H9 (cell line): ENCODE measurements at regions not wholly inside any gene's neighbourhood (a gene's known extent, or its start where the extent isn't known, plus 50 kb on each side); places are given as distances from the start of the nearest gene placed in this dataset.

Experiments
- DNase-seq: peaks from one replicate; pipeline ENCODE4 v3.0.0-alpha.2; 2017
- H2AFZ ChIP-seq: one replicate; pipeline ENCODE4 v1.6.1; 2013; ENCODE audit warnings: mild to moderate bottlenecking, low read length, control low read depth, moderate library complexity
- H2AK5ac ChIP-seq: 2 replicates; pipeline ENCODE4 v1.6.1; 2013; ENCODE audit warnings: low read length, control low read depth, mixed read lengths; ENCODE audit not compliant: insufficient read length
- H2BK120ac ChIP-seq: one replicate; pipeline ENCODE4 v1.6.1; 2013; ENCODE audit warnings: low read depth, mild to moderate bottlenecking, low read length, control low read depth, inconsistent platforms; ENCODE audit not compliant: poor library complexity, severe bottlenecking
- H2BK12ac ChIP-seq: 2 replicates; pipeline ENCODE4 v1.6.1; 2013; ENCODE audit warnings: low read length, control low read depth, mixed read lengths, low read depth; ENCODE audit not compliant: insufficient read length
- H2BK15ac ChIP-seq: 2 replicates; pipeline ENCODE4 v1.6.1; 2013; ENCODE audit warnings: low read depth, low read length, control low read depth
- H2BK20ac ChIP-seq: one replicate; pipeline ENCODE4 v1.6.1; 2013; ENCODE audit warnings: low read depth, mild to moderate bottlenecking, low read length, control low read depth, inconsistent platforms; ENCODE audit not compliant: poor library complexity, severe bottlenecking
- H2BK5ac ChIP-seq: 2 replicates; pipeline ENCODE4 v1.6.1; 2013; ENCODE audit warnings: low read length, control low read depth, mixed read lengths; ENCODE audit not compliant: insufficient read length
- H3K14ac ChIP-seq: 2 replicates; pipeline ENCODE4 v1.6.1; 2013; ENCODE audit warnings: low read length, control low read depth; ENCODE audit not compliant: insufficient read depth
- H3K18ac ChIP-seq: 2 replicates; pipeline ENCODE4 v1.6.1; 2013; ENCODE audit warnings: low read depth, mild to moderate bottlenecking, mixed read lengths, low read length, control low read depth; ENCODE audit not compliant: insufficient read length
- H3K23ac ChIP-seq: 2 replicates; pipeline ENCODE4 v1.6.1; 2013; ENCODE audit warnings: low read length, control low read depth, mixed read lengths, low read depth; ENCODE audit not compliant: insufficient read length
- H3K23me2 ChIP-seq: 2 replicates; pipeline ENCODE4 v1.6.1; 2013; ENCODE audit warnings: low read depth, mild to moderate bottlenecking, mixed read lengths, low read length, control low read depth; ENCODE audit not compliant: insufficient read length, poor library complexity, severe bottlenecking
- H3K27ac ChIP-seq: 2 replicates; pipeline ENCODE4 v1.5.1; 2013; ENCODE audit warnings: low read length, control low read depth, mixed read lengths, low read depth; ENCODE audit not compliant: insufficient read length
- H3K27me3 ChIP-seq: 2 replicates; pipeline ENCODE4 v1.6.1; 2013; ENCODE audit warnings: low read length, control low read depth, inconsistent platforms; ENCODE audit not compliant: insufficient read depth
- H3K4ac ChIP-seq: 2 replicates; pipeline ENCODE4 v1.6.1; 2013; ENCODE audit warnings: low read depth, mild to moderate bottlenecking, control low read depth, inconsistent platforms, low read length, moderate library complexity
- H3K4me1 ChIP-seq: 2 replicates; pipeline ENCODE4 v1.6.1; 2013; ENCODE audit warnings: low read length, control low read depth, inconsistent platforms; ENCODE audit not compliant: insufficient read depth
- H3K4me2 ChIP-seq: 2 replicates; pipeline ENCODE4 v1.6.1; 2013; ENCODE audit warnings: low read length, control low read depth, mixed read lengths; ENCODE audit not compliant: insufficient read length, insufficient read depth
- H3K56ac ChIP-seq: 2 replicates; pipeline ENCODE4 v1.6.1; 2013; ENCODE audit warnings: low read depth, mild to moderate bottlenecking, mixed read lengths, low read length, control low read depth; ENCODE audit not compliant: insufficient read length
- H3K79me1 ChIP-seq: 2 replicates; pipeline ENCODE4 v1.6.1; 2013; ENCODE audit warnings: low read depth, mild to moderate bottlenecking, moderate library complexity, low read length, control low read depth, inconsistent platforms; ENCODE audit not compliant: insufficient read depth, poor library complexity, severe bottlenecking
- H3K79me2 ChIP-seq: 2 replicates; pipeline ENCODE4 v1.6.1; 2013; ENCODE audit warnings: low read length, control low read depth, inconsistent platforms; ENCODE audit not compliant: insufficient read depth
- H3K9ac ChIP-seq: 2 replicates; pipeline ENCODE4 v1.6.1; 2013; ENCODE audit warnings: low read length, control low read depth, mixed read lengths; ENCODE audit not compliant: insufficient read length; ENCODE audit errors: extremely low read depth
- H3K9me3 ChIP-seq: one replicate; pipeline ENCODE4 v1.6.1; 2013; ENCODE audit warnings: low read depth, low read length, inconsistent platforms; ENCODE audit not compliant: control insufficient read depth
- H3T11ph ChIP-seq: one replicate; pipeline ENCODE4 v1.6.1; 2013; ENCODE audit warnings: mild to moderate bottlenecking, low read length, control low read depth, inconsistent platforms
- H4K20me1 ChIP-seq: one replicate; pipeline ENCODE4 v1.6.1; 2013; ENCODE audit not compliant: control insufficient read depth, insufficient read length, insufficient read depth
- H4K5ac ChIP-seq: 2 replicates; pipeline ENCODE4 v1.6.1; 2013; ENCODE audit warnings: low read depth, mild to moderate bottlenecking, mixed read lengths, low read length, control low read depth; ENCODE audit not compliant: insufficient read length
- H4K8ac ChIP-seq: replicated peaks from 2 replicates; pipeline ENCODE4 v1.6.1; 2013; ENCODE audit warnings: low read length, control low read depth, mixed read lengths, low read depth; ENCODE audit not compliant: insufficient read length
- H4K91ac ChIP-seq: 2 replicates; pipeline ENCODE4 v1.6.1; 2013; ENCODE audit warnings: low read depth, mild to moderate bottlenecking, moderate library complexity, mixed read lengths, low read length, control low read depth; ENCODE audit not compliant: insufficient read length
- H3K27ac Mint-ChIP-seq, 3 experiments: 2 replicates in 2 of 3; 3 replicates in 1 of 3; pipeline ENCODE4 v1.8.0; 2020 to 2021; ENCODE audit warnings: mixed read lengths in 3 of 3, mild to moderate bottlenecking in 1 of 3, moderate library complexity in 1 of 3
- H3K27me3 Mint-ChIP-seq: 2 replicates; pipeline ENCODE4 v1.8.0; 2021; ENCODE audit warnings: low read depth, mild to moderate bottlenecking, moderate library complexity, mixed read lengths
- H3K36me3 Mint-ChIP-seq, 3 experiments: 2 replicates in 2 of 3; 3 replicates in 1 of 3; pipeline ENCODE4 v1.8.0; 2020 to 2021; ENCODE audit warnings: low read depth in 3 of 3, mixed read lengths in 3 of 3; ENCODE audit not compliant: insufficient read depth in 1 of 3
- H3K4me1 Mint-ChIP-seq, 2 experiments: 2 replicates each; pipeline ENCODE4 v1.8.0; 2020; ENCODE audit warnings: mixed read lengths in 2 of 2
- H3K4me3 Mint-ChIP-seq, 2 experiments: 2 replicates in 1 of 2; 3 replicates in 1 of 2; pipeline ENCODE4 v1.8.0; 2020 to 2021; ENCODE audit warnings: mild to moderate bottlenecking in 2 of 2, mixed read lengths in 2 of 2, moderate library complexity in 1 of 2
- H3K9me3 Mint-ChIP-seq, 2 experiments: 2 replicates in 1 of 2; 3 replicates in 1 of 2; pipeline ENCODE4 v1.8.0; 2020; ENCODE audit warnings: mild to moderate bottlenecking in 2 of 2, mixed read lengths in 2 of 2, moderate library complexity in 1 of 2
- CTCF ChIP-seq: fragments of 200-600 bp; sonication (generic); conservative IDR thresholded peaks from 3 replicates; pipeline ENCODE4 v1.8.0; 2021; ENCODE audit warnings: antibody characterized with exemption, mild to moderate bottlenecking

- Mint-ChIP-seq H3K36me3 (no peaks in the 10 kb centered on the region), H3K27ac (no peak overlapping the region), H3K4me1 (no peaks in the 10 kb centered on the region; a peak in 1 of 4 replicates), H3K9me3 (no peaks in the 10 kb centered on the region; a peak in 1 of 5 replicates), H3K27me3 (peaks cover 2% of the 10 kb centered on the region; the same call in 1 of the 2 replicates), H3K4me3 (no peak overlapping the region)
- Histone ChIP-seq H3K79me2 (no peaks in the 10 kb centered on the region), H4K20me1 (no peaks in the 10 kb centered on the region), H3K9ac (no peak overlapping the region), H3T11ph (no peak overlapping the region), H2BK5ac (no peak overlapping the region), H3K18ac (no peak overlapping the region), H3K27me3 (no peaks in the 10 kb centered on the region), H3K14ac (no peak overlapping the region), H3K9me3 (no peaks in the 10 kb centered on the region), H3K4ac (no peak overlapping the region), H3K79me1 (no peaks in the 10 kb centered on the region), H2AFZ (no peak overlapping the region), H3K23ac (no peak overlapping the region), H3K4me1 (no peaks in the 10 kb centered on the region), H3K27ac (no peak overlapping the region), H2BK12ac (no peak overlapping the region), H3K4me2 (no peak overlapping the region), H4K91ac (no peak overlapping the region), H3K56ac (no peak overlapping the region), H3K23me2 (no peaks in the 10 kb centered on the region), H4K5ac (no peak overlapping the region), H2BK120ac (no peak overlapping the region), H2AK5ac (no peak overlapping the region), H2BK20ac (no peak overlapping the region), H4K8ac (no peak overlapping the region), H2BK15ac (no peak overlapping the region)
- DNase-seq: no peak
- no peak for TF ChIP-seq CTCF
These were observed 459.8 kb upstream of the SLC14A2 start for GRCh38 chr18:45155526-45155925.
